ENCODE measurements at regions not wholly inside any gene's neighbourhood (a gene's known extent, or its start where the extent isn't known, plus 50 kb on each side); places are given as distances from the start of the nearest gene placed in this dataset.

- TF ChIP-seq CTCF (conservative IDR thresholded peaks at IDR 0.05 in 1 of 2, IDR thresholded peaks at IDR 0.05 in 1 of 2; ENCODE audit: low read depth in 1 of 2, low read length in 2 of 2) (no peak), EZH2 (IDR thresholded peaks at IDR 0.05; ENCODE audit: low read length, missing control alignments) (no peak)
These were observed 625.7 kb downstream of the FAT4 start for GRCh38 chr4:125940426-125940825.

Measured in fibroblast of lung (primary cell).